Activated CD8-positive, alpha-beta memory T cell treated with anti-CD3 and anti-CD28 coated beads, Interleukin-2, amount 50 U/mL, for 1 hour (primary cell): ENCODE measurements at regions not wholly inside any gene's neighbourhood (a gene's known extent, or its start where the extent isn't known, plus 50 kb on each side); places are given as distances from the start of the nearest gene placed in this dataset.

ENCODE experiments used
- DNase-seq: peaks from one replicate; pipeline ENCODE4 v3.0.0-alpha.2; 2020; ENCODE audit errors: extremely low read depth

GRCh38 chr2:81714817-81715216, 1410.3 kb upstream of the LRRTM1 start:
- DNase-seq, result no peak

- DNase-seq, result no peak
These were observed 1402.3 kb upstream of the LRRTM1 start for GRCh38 chr2:81706856-81707255.

- no peak for DNase-seq
These were observed 1399.3 kb upstream of the LRRTM1 start for GRCh38 chr2:81703831-81704230.

- no peak for DNase-seq
These were observed 1388.0 kb upstream of the LRRTM1 start for GRCh38 chr2:81692566-81692965.

GRCh38 chr2:81675641-81676040, 1371.1 kb upstream of the LRRTM1 start:
- DNase-seq, result no peak

GRCh38 chr2:81672923-81673322, 1368.4 kb upstream of the LRRTM1 start:
- DNase-seq, result no peak

GRCh38 chr2:81672516-81672915, 1368.0 kb upstream of the LRRTM1 start:
- no peak for DNase-seq

- no peak for DNase-seq
These were observed 1366.3 kb upstream of the LRRTM1 start for GRCh38 chr2:81670885-81671284.

GRCh38 chr2:81661081-81661480, 1356.5 kb upstream of the LRRTM1 start:
- DNase-seq, result no peak

GRCh38 chr2:81658227-81658626, 1353.7 kb upstream of the LRRTM1 start:
- DNase-seq, result no peak

GRCh38 chr2:81650048-81650971, 1345.8 kb upstream of the LRRTM1 start:
- DNase-seq, result no peak

- DNase-seq, result no peak
These were observed 1344.3 kb upstream of the LRRTM1 start for GRCh38 chr2:81648806-81649205.

- DNase-seq, result no peak
These were observed 1343.8 kb upstream of the LRRTM1 start for GRCh38 chr2:81648370-81648769.

- DNase-seq, result no peak
These were observed 1343.2 kb upstream of the LRRTM1 start for GRCh38 chr2:81647715-81648230.

- DNase-seq, result no peak
These were observed 1341.3 kb upstream of the LRRTM1 start for GRCh38 chr2:81645745-81646301.

- no peak for DNase-seq
These were observed 1339.6 kb upstream of the LRRTM1 start for GRCh38 chr2:81644189-81644588.

- no peak for DNase-seq
These were observed 1320.3 kb upstream of the LRRTM1 start for GRCh38 chr2:81624825-81625224.

GRCh38 chr2:81600088-81600487, 1295.5 kb upstream of the LRRTM1 start:
- DNase-seq, result no peak

- DNase-seq, result no peak
These were observed 1293.9 kb upstream of the LRRTM1 start for GRCh38 chr2:81598453-81598852.

GRCh38 chr2:81589406-81589805, 1284.9 kb upstream of the LRRTM1 start:
- DNase-seq, result no peak

- DNase-seq, result no peak
These were observed 1279.0 kb upstream of the LRRTM1 start for GRCh38 chr2:81583311-81584108.

GRCh38 chr2:81576713-81577112, 1272.2 kb upstream of the LRRTM1 start:
- DNase-seq, result no peak
